Loucy (cell line): ENCODE measurements at regions not wholly inside any gene's neighbourhood (a gene's known extent, or its start where the extent isn't known, plus 50 kb on each side); places are given as distances from the start of the nearest gene placed in this dataset.
"Not testable (repeated sequence)": the region's sequence is repeated elsewhere in the genome, so short reads cannot be mapped to it uniquely, and the experiment has no call there.

Source experiments
- H2AFZ ChIP-seq: fragments of 200-600 bp; sonication (generic); 2 replicates; pipeline ENCODE4 v1.6.0; 2016; ENCODE audit warnings: antibody characterized with exemption, mild to moderate bottlenecking, low read length, moderate library complexity
- H3F3A ChIP-seq: fragments of 200-600 bp; 2 replicates; pipeline ENCODE4 v1.6.0; 2016; ENCODE audit warnings: antibody characterized with exemption, low read depth, mild to moderate bottlenecking
- H3K27me3 ChIP-seq: fragments of 200-600 bp; sonication (generic); 2 replicates; pipeline ENCODE4 v1.6.1; 2014; ENCODE audit warnings: low read length, mild to moderate bottlenecking; ENCODE audit not compliant: insufficient read depth, poor library complexity, severe bottlenecking
- H3K36me3 ChIP-seq: fragments of 200-600 bp; sonication (generic); 2 replicates; pipeline ENCODE4 v1.6.1; 2016; ENCODE audit warnings: low read length; ENCODE audit not compliant: insufficient read depth
- H3K4me1 ChIP-seq: fragments of 200-600 bp; sonication (generic); 2 replicates; pipeline ENCODE4 v1.5.1; 2014; ENCODE audit warnings: low read length, mild to moderate bottlenecking; ENCODE audit not compliant: insufficient read depth, poor library complexity, severe bottlenecking
- H3K4me2 ChIP-seq: fragments of 200-600 bp; sonication (generic); 2 replicates; pipeline ENCODE4 v1.6.0; 2014; ENCODE audit warnings: antibody characterized with exemption, low read length, low read depth, mild to moderate bottlenecking; ENCODE audit not compliant: poor library complexity, severe bottlenecking
- H3K4me3 ChIP-seq: fragments of 200-600 bp; sonication (generic); 2 replicates; pipeline ENCODE4 v1.5.1; 2014; ENCODE audit warnings: low read length, mild to moderate bottlenecking, mixed read lengths; ENCODE audit not compliant: poor library complexity, severe bottlenecking
- H3K79me2 ChIP-seq: fragments of 200-600 bp; sonication (generic); 2 replicates; pipeline ENCODE4 v1.6.1; 2014; ENCODE audit warnings: low read length; ENCODE audit not compliant: insufficient read depth
- H3K9ac ChIP-seq: fragments of 200-600 bp; sonication (generic); 2 replicates; pipeline ENCODE4 v1.6.0; 2014; ENCODE audit warnings: mild to moderate bottlenecking, low read depth, low read length, moderate library complexity; ENCODE audit not compliant: poor library complexity, severe bottlenecking
- H3K9me2 ChIP-seq: fragments of 200-600 bp; sonication (generic); replicated peaks from 2 replicates; pipeline ENCODE4 v1.6.1; 2016; ENCODE audit warnings: low read depth, low read length, mixed read lengths
- H3K9me3 ChIP-seq: fragments of 200-600 bp; sonication (generic); 2 replicates; pipeline ENCODE4 v1.6.1; 2014; ENCODE audit warnings: mild to moderate bottlenecking, antibody characterized with exemption, low read length, low read depth; ENCODE audit not compliant: insufficient read depth
- H4K20me1 ChIP-seq: fragments of 200-600 bp; sonication (generic); 2 replicates; pipeline ENCODE4 v1.6.0; 2014; ENCODE audit warnings: antibody characterized with exemption, low read length, mild to moderate bottlenecking; ENCODE audit not compliant: insufficient read depth, poor library complexity, severe bottlenecking
- EZH2phosphoT487 ChIP-seq: fragments of 200-600 bp; IDR thresholded peaks from 2 replicates; pipeline ENCODE4 v1.6.1; 2018; ENCODE audit warnings: antibody characterized with exemption, mild to moderate bottlenecking, moderate library complexity, borderline replicate concordance
- TF ChIP-seq, protein P1 (sequence below): fragments of 200-600 bp; sonication (generic); conservative IDR thresholded peaks from 2 replicates; pipeline ENCODE4 v1.5.1; 2014; ENCODE audit warnings: mild to moderate bottlenecking, antibody characterized with exemption, low read length

DNA sequence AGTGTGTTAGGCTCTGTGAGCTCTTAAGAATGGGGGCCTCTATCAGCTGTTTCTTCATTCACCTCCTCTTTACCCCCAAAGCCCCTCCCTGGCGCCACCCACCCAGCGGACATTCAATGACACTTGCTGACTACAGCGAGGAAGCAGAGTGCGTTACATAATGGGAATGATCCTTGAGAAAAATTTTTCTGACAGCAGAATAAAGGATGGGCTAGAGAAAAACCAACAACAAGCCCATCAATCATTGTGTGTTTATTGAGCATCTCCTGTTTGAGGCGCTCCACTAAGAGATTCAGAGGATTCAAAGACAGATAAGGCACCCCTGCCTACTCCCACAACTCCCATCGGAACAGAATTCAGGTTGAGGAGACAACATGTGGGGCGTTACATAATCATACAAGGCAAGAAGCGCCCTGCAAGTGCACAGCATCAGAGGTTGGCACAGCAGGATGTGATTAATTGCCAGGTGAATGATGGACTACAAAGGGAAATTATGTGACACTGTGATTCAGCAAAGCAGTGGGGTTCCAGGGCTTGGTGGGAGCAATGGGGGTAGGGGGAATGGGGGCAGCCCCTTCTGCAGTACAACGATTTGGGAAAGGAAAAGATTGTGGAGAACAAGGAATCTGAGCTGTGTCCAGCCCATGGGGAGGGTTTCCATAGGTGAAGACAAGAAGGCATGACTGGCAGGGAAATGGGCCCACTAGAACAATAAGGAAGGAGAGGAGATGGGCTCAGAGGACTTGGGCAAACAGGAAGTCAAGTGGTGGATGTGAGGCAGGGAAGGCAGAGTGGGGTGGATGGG, 141.3 kb upstream of the ATP2B2 start:
- Histone ChIP-seq H3K36me3 (no peaks in the 10 kb centered on the region), H3K9ac (no peak overlapping the region), H3K79me2 (no peaks in the 10 kb centered on the region), H3K27me3 (no peaks in the 10 kb centered on the region), H3K4me2 (no peak overlapping the region), H3K4me1 (no peaks in the 10 kb centered on the region), H3K9me3 (no peaks in the 10 kb centered on the region), H2AFZ (no peak overlapping the region), H3K9me2 (no peaks in the 10 kb centered on the region), H4K20me1 (no peaks in the 10 kb centered on the region), H3K4me3 (no peak overlapping the region), H3F3A (no peaks in the 10 kb centered on the region)
- no peak for TF ChIP-seq EZH2phosphoT487
- TF ChIP-seq, protein P1, sequence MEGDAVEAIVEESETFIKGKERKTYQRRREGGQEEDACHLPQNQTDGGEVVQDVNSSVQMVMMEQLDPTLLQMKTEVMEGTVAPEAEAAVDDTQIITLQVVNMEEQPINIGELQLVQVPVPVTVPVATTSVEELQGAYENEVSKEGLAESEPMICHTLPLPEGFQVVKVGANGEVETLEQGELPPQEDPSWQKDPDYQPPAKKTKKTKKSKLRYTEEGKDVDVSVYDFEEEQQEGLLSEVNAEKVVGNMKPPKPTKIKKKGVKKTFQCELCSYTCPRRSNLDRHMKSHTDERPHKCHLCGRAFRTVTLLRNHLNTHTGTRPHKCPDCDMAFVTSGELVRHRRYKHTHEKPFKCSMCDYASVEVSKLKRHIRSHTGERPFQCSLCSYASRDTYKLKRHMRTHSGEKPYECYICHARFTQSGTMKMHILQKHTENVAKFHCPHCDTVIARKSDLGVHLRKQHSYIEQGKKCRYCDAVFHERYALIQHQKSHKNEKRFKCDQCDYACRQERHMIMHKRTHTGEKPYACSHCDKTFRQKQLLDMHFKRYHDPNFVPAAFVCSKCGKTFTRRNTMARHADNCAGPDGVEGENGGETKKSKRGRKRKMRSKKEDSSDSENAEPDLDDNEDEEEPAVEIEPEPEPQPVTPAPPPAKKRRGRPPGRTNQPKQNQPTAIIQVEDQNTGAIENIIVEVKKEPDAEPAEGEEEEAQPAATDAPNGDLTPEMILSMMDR: no peak

DNA sequence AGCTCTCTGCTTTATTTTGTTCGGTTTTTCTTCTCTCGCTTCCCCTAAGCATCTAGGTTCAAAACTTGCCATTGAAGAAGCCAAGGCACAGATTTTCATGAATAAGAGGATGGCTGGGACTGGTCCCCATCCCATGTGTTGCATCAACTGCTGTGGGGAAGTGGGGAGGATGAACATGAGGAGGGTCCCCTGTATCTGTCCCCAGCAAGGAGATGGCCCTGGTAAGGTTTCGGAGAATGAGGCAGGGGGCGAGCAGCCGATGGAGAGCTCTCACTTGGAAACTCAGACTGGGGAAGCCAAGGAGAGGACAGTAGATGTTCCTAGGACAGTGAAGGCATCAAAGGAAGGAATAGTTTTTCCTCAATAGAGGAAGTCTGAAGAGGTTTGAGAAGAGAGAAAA, 142.0 kb upstream of the ATP2B2 start:
- Histone ChIP-seq H3K9ac (no peak overlapping the region), H3K9me2 (no peaks in the 10 kb centered on the region), H4K20me1 (no peaks in the 10 kb centered on the region), H3F3A (no peaks in the 10 kb centered on the region), H3K9me3 (no peaks in the 10 kb centered on the region), H3K79me2 (no peaks in the 10 kb centered on the region), H3K4me2 (no peak overlapping the region), H2AFZ (no peak overlapping the region), H3K4me1 (no peaks in the 10 kb centered on the region), H3K36me3 (no peaks in the 10 kb centered on the region), H3K27me3 (no peaks in the 10 kb centered on the region), H3K4me3 (no peak overlapping the region)
- TF ChIP-seq, protein P1: no peak
- TF ChIP-seq EZH2phosphoT487: no peak

GRCh38 chr3:10648181-10648580, 142.8 kb upstream of the ATP2B2 start:
- H3K9me2 ChIP-seq: no peaks in the 10 kb centered on the region

DNA sequence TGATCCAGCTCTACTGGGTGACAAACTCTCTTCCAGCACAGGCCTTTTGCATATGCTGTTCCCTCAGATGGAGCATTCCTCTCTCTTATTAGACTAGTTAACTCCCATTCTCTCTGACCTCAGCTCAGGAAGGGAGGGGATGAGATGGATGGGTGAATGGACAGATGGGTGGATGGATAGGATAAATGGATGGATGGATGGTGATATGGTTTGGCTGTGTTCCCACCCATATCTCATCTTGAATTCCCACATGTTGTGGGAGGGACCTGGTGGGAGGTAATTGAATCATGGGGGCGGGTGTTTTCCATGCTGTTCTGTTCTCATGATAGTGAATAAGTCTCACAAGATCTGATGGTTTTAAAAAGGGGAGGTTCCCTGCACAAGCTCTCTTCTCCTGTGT, 144.1 kb upstream of the ATP2B2 start:
- not testable (repeated sequence) for H3K9ac ChIP-seq, H3K4me2 ChIP-seq, H3K36me3 ChIP-seq, H2AFZ ChIP-seq, H3K9me2 ChIP-seq, H3K27me3 ChIP-seq, H3K79me2 ChIP-seq, H3K9me3 ChIP-seq, H3F3A ChIP-seq, H3K4me3 ChIP-seq, H3K4me1 ChIP-seq, H4K20me1 ChIP-seq

More at GRCh38 chr3:10648181-10648580, 142.8 kb upstream of the ATP2B2 start:
- Histone ChIP-seq H3F3A (no peaks in the 10 kb centered on the region), H3K4me2 (no peak overlapping the region), H3K4me3 (no peak overlapping the region), H3K9me3 (no peaks in the 10 kb centered on the region), H4K20me1 (no peaks in the 10 kb centered on the region), H3K79me2 (no peaks in the 10 kb centered on the region), H3K36me3 (no peaks in the 10 kb centered on the region), H3K4me1 (no peaks in the 10 kb centered on the region), H2AFZ (no peak overlapping the region), H3K9ac (no peak overlapping the region), H3K27me3 (no peaks in the 10 kb centered on the region)
- TF ChIP-seq EZH2phosphoT487: no peak
- TF ChIP-seq, protein P1: no peak
